IPS-NIHi7 (cell line): ENCODE measurements at regions not wholly inside any gene's neighbourhood (a gene's known extent, or its start where the extent isn't known, plus 50 kb on each side); places are given as distances from the start of the nearest gene placed in this dataset.

Experiments
- DNase-seq: peaks from one replicate; pipeline ENCODE4 v3.0.0; 2012; ENCODE audit warnings: mixed read lengths; ENCODE audit errors: extremely low spot score

DNA sequence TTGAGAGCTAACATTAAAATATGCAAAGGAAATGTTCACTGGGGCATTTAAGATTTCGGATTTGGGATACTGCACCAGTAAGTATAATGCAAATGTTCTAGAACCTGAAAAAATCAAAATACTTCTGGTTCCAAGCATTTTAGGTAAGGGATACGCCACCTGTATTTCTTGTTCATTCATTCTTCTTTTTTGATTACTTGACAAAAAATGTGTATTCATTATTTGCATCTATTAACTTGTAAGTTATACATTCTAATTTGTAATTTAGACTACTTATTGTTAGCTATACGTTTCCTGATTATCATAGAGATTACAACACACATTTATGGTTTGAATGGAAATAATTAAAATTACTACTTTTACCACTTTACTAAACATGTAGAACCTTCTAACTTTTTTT, 486.9 kb downstream of the SOX5 start:
- DNase-seq: no peak

DNA sequence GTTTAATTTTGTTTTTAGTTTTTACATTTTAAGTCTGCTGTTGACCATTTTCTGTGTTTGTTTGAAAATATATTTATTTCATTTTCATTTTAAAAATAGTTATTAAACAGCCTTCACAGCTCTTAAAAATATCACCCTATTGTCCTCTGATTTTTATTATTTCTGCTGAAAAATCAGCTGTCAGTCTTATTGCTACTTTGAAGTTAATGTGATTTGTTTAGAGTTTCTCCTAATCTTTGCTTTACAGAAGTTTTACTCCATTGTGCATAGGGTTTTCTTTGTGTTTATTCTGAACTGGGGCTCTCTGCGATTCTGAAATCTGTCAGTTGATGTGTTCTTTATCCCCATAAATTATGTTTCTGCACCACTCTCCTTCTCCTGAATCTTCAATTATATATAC, 486.3 kb downstream of the SOX5 start:
- no peak for DNase-seq

DNA sequence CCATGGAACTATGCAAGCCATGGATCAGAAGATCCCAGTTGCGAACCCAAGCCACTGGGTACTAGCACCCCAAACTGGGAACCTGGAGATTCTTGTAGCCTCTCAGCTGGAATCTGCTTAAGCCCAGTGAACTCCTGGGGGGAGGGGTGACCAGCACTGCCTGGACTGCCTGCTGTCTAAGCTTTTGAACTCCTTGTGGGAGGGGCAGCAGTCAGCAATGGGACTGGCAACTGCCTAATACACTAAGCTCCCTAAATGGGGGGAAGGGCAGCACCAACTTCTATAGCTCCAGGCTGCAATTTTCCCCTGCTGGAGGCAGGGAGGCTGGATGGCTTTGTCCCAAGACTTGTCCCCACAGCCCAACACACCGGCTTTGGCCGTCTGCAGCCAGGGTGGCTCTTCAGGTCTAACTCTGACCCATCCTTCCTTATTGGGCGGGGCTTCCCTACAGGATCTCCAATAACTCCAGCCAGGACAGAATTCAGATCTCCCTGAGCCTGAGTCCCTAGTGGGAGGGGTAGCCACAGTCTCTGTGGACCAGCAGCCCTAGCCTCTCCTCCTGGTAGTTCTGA, 485.1 kb downstream of the SOX5 start:
- DNase-seq: no peak

DNA sequence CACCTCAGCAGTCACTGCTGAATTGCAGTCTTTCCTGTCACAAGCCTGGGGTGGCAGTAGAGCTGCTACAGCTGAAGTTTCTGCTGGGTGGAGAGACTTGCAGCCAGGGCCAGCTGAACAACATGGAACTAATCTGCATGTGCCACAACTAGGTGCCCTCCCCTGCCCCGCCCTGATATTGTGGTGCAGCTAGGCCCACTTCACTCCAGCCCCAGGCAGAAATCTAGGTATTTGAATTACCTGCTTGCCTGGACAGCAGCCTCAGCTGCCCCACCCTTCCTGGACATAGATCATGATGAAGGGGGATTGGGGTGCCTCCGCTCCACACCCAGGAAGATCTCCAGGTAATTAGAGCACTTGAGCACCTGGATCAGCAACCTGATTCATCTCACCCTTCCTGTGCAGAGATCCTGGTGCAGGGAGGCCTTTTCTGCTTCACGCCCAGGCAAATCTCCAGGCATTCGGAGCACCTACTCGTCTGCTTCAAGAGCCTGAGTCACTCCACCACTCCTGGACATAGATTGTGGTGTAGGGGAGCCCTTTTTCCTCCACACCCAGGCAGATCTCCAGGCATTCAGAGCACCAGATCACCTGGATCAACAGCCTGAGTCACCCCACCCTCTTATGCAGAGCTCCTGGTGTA, 477.0 kb downstream of the SOX5 start:
- DNase-seq: peak; percentile 25

DNA sequence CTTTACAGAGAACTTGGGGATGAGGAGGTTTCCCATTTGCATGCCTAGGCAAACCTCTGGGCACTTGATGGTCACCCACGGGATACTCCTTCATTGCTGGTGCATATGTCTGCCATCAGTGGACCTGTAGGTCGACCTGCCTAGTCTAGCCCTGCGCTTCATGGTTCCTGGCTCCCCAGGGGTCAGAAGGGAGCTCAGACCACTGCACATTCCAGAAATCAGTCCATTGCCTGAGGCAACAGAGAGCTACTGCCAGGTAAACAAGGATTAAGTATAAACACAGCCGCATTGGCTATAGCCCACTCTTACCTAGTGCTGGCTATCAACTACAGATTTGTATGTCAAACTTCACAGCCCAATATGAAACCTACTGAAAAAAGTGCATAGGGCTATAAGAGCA, 476.4 kb downstream of the SOX5 start:
- no peak for DNase-seq

DNA sequence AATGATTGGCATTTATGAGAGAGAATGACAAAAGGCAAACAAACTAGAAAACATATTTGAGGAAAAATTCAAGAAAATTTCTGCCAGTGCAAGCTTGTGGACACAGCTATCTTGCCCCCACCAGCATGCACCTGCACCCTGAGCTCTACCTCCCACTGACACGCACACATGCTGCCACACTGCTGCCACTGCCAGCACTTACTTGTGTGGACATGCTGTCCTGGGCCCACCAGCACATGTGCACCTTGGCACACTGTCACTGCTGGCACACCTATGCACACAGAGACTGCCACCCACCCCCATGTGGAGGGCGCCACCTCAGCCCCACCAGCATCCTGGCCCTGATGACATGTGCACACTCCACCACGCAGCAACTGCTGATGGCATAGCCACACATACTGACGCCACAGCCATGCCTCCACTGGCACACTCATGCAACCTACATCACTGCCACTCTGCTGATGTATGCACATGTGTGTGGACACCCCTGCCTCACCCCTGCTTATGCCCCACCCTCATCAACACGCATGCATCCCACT, 475.0 kb downstream of the SOX5 start:
- no peak for DNase-seq
